ENCODE measurements at regions not wholly inside any gene's neighbourhood (a gene's known extent, or its start where the extent isn't known, plus 50 kb on each side); places are given as distances from the start of the nearest gene placed in this dataset.

GRCh38 chr4:52368895-52369294 is 290.2 kb downstream of the USP46 start:
- no peak for ATAC-seq (ENCODE audit: low FRiP score)
- no peak for TF ChIP-seq CTCF (IDR thresholded peaks at IDR 0.05)
- DNase-seq (ENCODE audit: low spot score): no peak

GRCh38 chr4:52369649-52370048 is 289.5 kb downstream of the USP46 start:
- DNase-seq (ENCODE audit: low spot score) (no peak), ATAC-seq (ENCODE audit: low FRiP score) (no peak)
- TF ChIP-seq CTCF (IDR thresholded peaks at IDR 0.05): no peak

GRCh38 chr4:52370576-52370975 is 288.5 kb downstream of the USP46 start:
- TF ChIP-seq CTCF (IDR thresholded peaks at IDR 0.05): no peak
- ATAC-seq (ENCODE audit: low FRiP score) (no peak), DNase-seq (ENCODE audit: low spot score) (no peak)

GRCh38 chr4:52371841-52372240 is 287.3 kb downstream of the USP46 start:
- ATAC-seq (ENCODE audit: low FRiP score): no peak
- no peak for DNase-seq (ENCODE audit: low spot score)
- no peak for TF ChIP-seq CTCF (IDR thresholded peaks at IDR 0.05)

GRCh38 chr4:52372269-52372668 is 286.8 kb downstream of the USP46 start:
- no peak for DNase-seq (ENCODE audit: low spot score)
- no peak for TF ChIP-seq CTCF (IDR thresholded peaks at IDR 0.05)
- no peak for ATAC-seq (ENCODE audit: low FRiP score)

GRCh38 chr4:52372747-52373146 is 286.4 kb downstream of the USP46 start:
- no peak for DNase-seq (ENCODE audit: low spot score)
- TF ChIP-seq CTCF (IDR thresholded peaks at IDR 0.05): no peak
- no peak for ATAC-seq (ENCODE audit: low FRiP score)

- ATAC-seq (ENCODE audit: low FRiP score) (no peak), DNase-seq (ENCODE audit: low spot score) (no peak)
- no peak for TF ChIP-seq CTCF (IDR thresholded peaks at IDR 0.05)
Observed at GRCh38 chr4:52373650-52374049, 285.5 kb downstream of the USP46 start.

Data from omental fat pad (tissue), 3 donors.